ENCODE measurements at regions not wholly inside any gene's neighbourhood (a gene's known extent, or its start where the extent isn't known, plus 50 kb on each side); places are given as distances from the start of the nearest gene placed in this dataset.

DNA sequence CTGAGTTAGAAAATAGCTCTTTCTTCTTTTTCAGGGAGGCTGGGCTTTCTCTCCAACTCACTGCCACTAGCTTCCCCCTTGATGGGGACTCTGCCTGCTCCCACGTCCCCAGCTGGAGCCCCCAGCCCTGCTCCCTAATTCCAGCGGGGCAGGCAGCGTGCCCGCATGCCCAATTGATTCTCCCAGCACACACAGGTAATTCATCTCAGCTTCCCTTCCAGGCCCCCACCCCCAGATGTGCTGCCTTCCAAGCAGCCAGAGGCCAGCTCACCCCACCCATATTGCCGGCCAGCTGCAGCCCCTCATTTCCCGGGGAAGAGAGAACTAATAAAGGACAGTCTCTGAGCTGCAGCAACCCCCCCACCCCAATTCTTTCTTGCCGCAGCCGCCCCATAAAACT lies 69.8 kb downstream of the EFNB1 start:
- no peaks in the 10 kb centered on the region for H3K79me2 ChIP-seq (ENCODE audit: low read length)
- no peak overlapping the region for H3K27ac ChIP-seq (ENCODE audit: low read length)
- H3K9me3 ChIP-seq (ENCODE audit: insufficient read depth, low read length) = no peaks in the 10 kb centered on the region
- no peaks in the 10 kb centered on the region; the same call in 1 of the 2 replicates for H3K4me1 ChIP-seq (ENCODE audit: low read length)
- no peaks in the 10 kb centered on the region for H3K27me3 ChIP-seq (ENCODE audit: low read depth, low read length)
- TF ChIP-seq EZH2phosphoT487 (IDR thresholded peaks at IDR 0.05; ENCODE audit: low read depth) = no peak
- TF ChIP-seq, protein P1, sequence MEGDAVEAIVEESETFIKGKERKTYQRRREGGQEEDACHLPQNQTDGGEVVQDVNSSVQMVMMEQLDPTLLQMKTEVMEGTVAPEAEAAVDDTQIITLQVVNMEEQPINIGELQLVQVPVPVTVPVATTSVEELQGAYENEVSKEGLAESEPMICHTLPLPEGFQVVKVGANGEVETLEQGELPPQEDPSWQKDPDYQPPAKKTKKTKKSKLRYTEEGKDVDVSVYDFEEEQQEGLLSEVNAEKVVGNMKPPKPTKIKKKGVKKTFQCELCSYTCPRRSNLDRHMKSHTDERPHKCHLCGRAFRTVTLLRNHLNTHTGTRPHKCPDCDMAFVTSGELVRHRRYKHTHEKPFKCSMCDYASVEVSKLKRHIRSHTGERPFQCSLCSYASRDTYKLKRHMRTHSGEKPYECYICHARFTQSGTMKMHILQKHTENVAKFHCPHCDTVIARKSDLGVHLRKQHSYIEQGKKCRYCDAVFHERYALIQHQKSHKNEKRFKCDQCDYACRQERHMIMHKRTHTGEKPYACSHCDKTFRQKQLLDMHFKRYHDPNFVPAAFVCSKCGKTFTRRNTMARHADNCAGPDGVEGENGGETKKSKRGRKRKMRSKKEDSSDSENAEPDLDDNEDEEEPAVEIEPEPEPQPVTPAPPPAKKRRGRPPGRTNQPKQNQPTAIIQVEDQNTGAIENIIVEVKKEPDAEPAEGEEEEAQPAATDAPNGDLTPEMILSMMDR (IDR thresholded peaks at IDR 0.05; ENCODE audit: low read depth, low read length) = no peak
- H3K36me3 ChIP-seq (replicated peaks; ENCODE audit: low read depth, low read length) = no peaks in the 10 kb centered on the region
- H4K20me1 ChIP-seq (ENCODE audit: insufficient read depth, low read length) = no peaks in the 10 kb centered on the region
- no peak overlapping the region for H3K4me3 ChIP-seq (ENCODE audit: low read length)
- no peak overlapping the region for H2AFZ ChIP-seq (ENCODE audit: low read depth, low read length)
- no peak overlapping the region for H3K4me2 ChIP-seq (ENCODE audit: low read length)
- H3K9ac ChIP-seq (ENCODE audit: low read length) = no peak overlapping the region

DNA sequence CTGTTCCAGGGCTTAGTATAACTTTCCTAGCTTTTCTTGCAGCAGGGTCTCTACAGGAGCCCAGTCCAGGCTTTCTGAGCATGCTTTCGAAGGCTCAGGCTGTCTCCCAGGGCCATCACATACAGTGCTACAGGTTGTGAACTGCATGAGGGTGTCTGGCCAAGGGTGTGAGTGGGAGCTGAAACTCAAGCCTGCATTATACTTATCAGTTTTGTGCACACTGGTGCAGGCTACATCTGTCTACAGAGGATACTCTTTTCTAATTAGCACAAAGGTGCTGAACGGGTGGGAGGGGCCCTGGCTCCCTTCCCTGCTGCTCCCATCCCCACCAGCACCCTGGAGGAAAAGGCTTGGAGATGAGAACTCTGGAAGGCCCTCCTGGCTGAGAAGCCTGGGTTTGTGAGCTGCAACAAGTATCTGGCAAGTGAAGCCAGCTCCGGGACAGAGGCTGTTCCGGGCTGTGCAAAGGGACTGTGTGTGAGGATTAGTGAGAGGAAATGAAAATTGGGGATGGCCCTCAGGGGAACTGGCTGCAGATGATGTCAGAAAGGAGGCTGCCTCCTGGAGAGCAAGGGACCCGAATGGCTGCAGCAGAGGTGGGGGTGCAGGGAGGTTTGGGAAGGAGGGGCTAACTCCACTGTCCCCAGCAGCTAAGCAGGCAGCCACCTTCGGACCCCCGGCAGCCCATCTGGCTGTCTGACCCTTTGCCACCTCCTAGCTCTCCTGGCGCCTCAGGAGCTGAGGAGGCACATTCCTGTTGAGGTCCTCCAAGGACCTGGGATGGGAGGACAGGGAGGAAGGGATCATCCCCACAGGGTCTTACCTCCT lies 68.5 kb downstream of the EFNB1 start:
- H3K27me3 ChIP-seq (ENCODE audit: low read depth, low read length) = no peaks in the 10 kb centered on the region
- no peak overlapping the region for H3K4me2 ChIP-seq (ENCODE audit: low read length)
- TF ChIP-seq EZH2phosphoT487 (IDR thresholded peaks at IDR 0.05; ENCODE audit: low read depth) = no peak
- TF ChIP-seq, protein P1 (IDR thresholded peaks at IDR 0.05; ENCODE audit: low read depth, low read length) = no peak
- H2AFZ ChIP-seq (ENCODE audit: low read depth, low read length) = no peak overlapping the region
- no peaks in the 10 kb centered on the region; the same call in 1 of the 2 replicates for H3K4me1 ChIP-seq (ENCODE audit: low read length)
- H3K79me2 ChIP-seq (ENCODE audit: low read length) = no peaks in the 10 kb centered on the region
- no peak overlapping the region for H3K9ac ChIP-seq (ENCODE audit: low read length)
- no peaks in the 10 kb centered on the region for H3K9me3 ChIP-seq (ENCODE audit: insufficient read depth, low read length)
- no peaks in the 10 kb centered on the region for H4K20me1 ChIP-seq (ENCODE audit: insufficient read depth, low read length)
- H3K27ac ChIP-seq (ENCODE audit: low read length) = no peak overlapping the region
- no peak overlapping the region for H3K4me3 ChIP-seq (ENCODE audit: low read length)
- H3K36me3 ChIP-seq (replicated peaks; ENCODE audit: low read depth, low read length) = no peaks in the 10 kb centered on the region

DNA sequence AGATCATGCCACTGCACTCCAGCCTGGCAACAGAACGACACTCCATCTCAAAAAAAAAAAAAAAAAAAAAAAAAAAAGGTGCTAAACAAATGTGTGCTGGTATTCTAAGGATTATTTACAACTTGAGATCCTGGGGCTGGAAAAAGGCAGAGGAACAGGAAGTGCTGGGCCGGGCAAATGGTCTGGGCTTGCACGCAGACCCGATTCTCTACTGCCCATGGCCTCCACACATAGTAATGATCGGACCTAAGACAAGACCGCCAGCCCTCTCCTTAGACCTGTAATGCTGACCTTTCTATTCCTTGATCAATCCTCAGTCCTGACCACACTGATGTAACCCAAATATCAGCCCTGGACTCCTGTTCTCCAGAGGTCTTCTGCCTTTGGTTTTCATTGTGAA lies 67.8 kb downstream of the EFNB1 start:
- H3K4me3 ChIP-seq (ENCODE audit: low read length) = no peak overlapping the region
- no peaks in the 10 kb centered on the region for H4K20me1 ChIP-seq (ENCODE audit: insufficient read depth, low read length)
- H2AFZ ChIP-seq (ENCODE audit: low read depth, low read length) = no peak overlapping the region
- H3K36me3 ChIP-seq (replicated peaks; ENCODE audit: low read depth, low read length) = no peaks in the 10 kb centered on the region
- H3K4me1 ChIP-seq (ENCODE audit: low read length) = no peaks in the 10 kb centered on the region; the same call in 1 of the 2 replicates
- no peak overlapping the region for H3K4me2 ChIP-seq (ENCODE audit: low read length)
- no peaks in the 10 kb centered on the region for H3K27me3 ChIP-seq (ENCODE audit: low read depth, low read length)
- TF ChIP-seq, protein P1 (IDR thresholded peaks at IDR 0.05; ENCODE audit: low read depth, low read length) = no peak
- TF ChIP-seq EZH2phosphoT487 (IDR thresholded peaks at IDR 0.05; ENCODE audit: low read depth) = no peak
- no peaks in the 10 kb centered on the region for H3K9me3 ChIP-seq (ENCODE audit: insufficient read depth, low read length)
- no peaks in the 10 kb centered on the region for H3K79me2 ChIP-seq (ENCODE audit: low read length)
- no peak overlapping the region for H3K9ac ChIP-seq (ENCODE audit: low read length)
- no peak overlapping the region for H3K27ac ChIP-seq (ENCODE audit: low read length)

DNA sequence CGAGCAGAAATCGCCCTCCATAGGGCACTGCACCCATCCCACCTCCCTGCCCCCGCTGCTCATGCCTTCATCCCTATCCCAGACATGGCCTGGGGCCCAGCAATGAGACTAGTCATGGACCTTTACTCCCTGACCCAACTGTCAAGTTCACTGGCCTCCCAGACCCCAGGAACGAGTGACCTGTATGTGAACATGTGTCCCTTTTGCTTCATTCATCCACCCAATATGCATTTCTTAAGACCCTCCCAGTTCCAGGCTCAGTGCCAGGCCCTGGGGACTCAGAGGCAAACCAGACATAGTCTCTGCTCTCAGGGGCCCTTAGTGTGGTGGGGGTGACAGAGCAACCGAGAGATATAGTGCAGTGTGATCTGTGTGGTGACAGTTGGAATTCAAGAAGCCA lies 67.0 kb downstream of the EFNB1 start:
- no peak overlapping the region for H3K4me3 ChIP-seq (ENCODE audit: low read length)
- no peaks in the 10 kb centered on the region for H4K20me1 ChIP-seq (ENCODE audit: insufficient read depth, low read length)
- no peak overlapping the region for H3K9ac ChIP-seq (ENCODE audit: low read length)
- H3K4me2 ChIP-seq (ENCODE audit: low read length) = no peak overlapping the region
- no peak overlapping the region for H2AFZ ChIP-seq (ENCODE audit: low read depth, low read length)
- H3K27ac ChIP-seq (ENCODE audit: low read length) = no peak overlapping the region
- no peak for TF ChIP-seq EZH2phosphoT487 (IDR thresholded peaks at IDR 0.05; ENCODE audit: low read depth)
- TF ChIP-seq, protein P1 (IDR thresholded peaks at IDR 0.05; ENCODE audit: low read depth, low read length) = no peak
- H3K9me3 ChIP-seq (ENCODE audit: insufficient read depth, low read length) = no peaks in the 10 kb centered on the region
- no peaks in the 10 kb centered on the region for H3K79me2 ChIP-seq (ENCODE audit: low read length)
- no peaks in the 10 kb centered on the region for H3K27me3 ChIP-seq (ENCODE audit: low read depth, low read length)
- no peaks in the 10 kb centered on the region for H3K4me1 ChIP-seq (ENCODE audit: low read length)
- H3K36me3 ChIP-seq (replicated peaks; ENCODE audit: low read depth, low read length) = no peaks in the 10 kb centered on the region

All from OCI-LY3 (cell line).